HepG2 (cell line): ENCODE measurements at regions not wholly inside any gene's neighbourhood (a gene's known extent, or its start where the extent isn't known, plus 50 kb on each side); places are given as distances from the start of the nearest gene placed in this dataset.

Source experiments
- ATAC-seq: fragments of 200-7000 bp; cut with Tn5 transposase; 3 replicates; pipeline ENCODE4 v1.9.1; 2020; ENCODE audit warnings: mild to moderate bottlenecking, moderate library complexity
- BruUV-seq: library from RNA; stranded (reverse); fragments of 400-500 nt; replicated peaks from 2 replicates; lab custom pipeline; 2021; lab: Mats Ljungman, UMichigan
- CTCF ChIA-PET: fragments of 300-600 bp; formaldehyde crosslinking; extraction: SDS; loops from one replicate; lab custom pipeline; 2021; ENCODE audit warnings: low total read pairs, inconsistent platforms, low intra/inter-chr PET ratio; lab: Yijun Ruan, JAX
- POLR2A ChIA-PET: fragments of 350-600 bp; sonication (Branson Sonifier 250); formaldehyde crosslinking; loops from one replicate; lab custom pipeline; 2020; ENCODE audit warnings: antibody characterized with exemption, inconsistent platforms; lab: Yijun Ruan, JAX
- DNase-seq: peaks from one replicate; pipeline ENCODE4 v3.0.0-alpha.2; 2015; ENCODE audit warnings: low spot score
- FAIRE-seq: peaks from 3 replicates; lab custom pipeline; 2011; peaks lifted over from hg19 to GRCh38; lab: Jason Lieb, UNC
- H2AFZ ChIP-seq: one replicate; pipeline ENCODE4 v1.6.1; 2011; ENCODE audit warnings: low read length, inconsistent platforms
- H3K27ac ChIP-seq: fragments of 300-600 bp; 3 replicates; pipeline ENCODE4 v1.8.0; 2011; ENCODE audit warnings: mixed run types, mild to moderate bottlenecking, mixed read lengths, low read length, inconsistent platforms; ENCODE audit not compliant: insufficient read depth; ENCODE audit errors: extremely low read length
- H3K27me3 ChIP-seq, 2 experiments: fragments of 200-600 bp in 1 of 2; 2 replicates in 1 of 2; 3 replicates in 1 of 2; pipeline versions ENCODE4 v1.6.0 to v1.8.0; 2011; ENCODE audit warnings: low read length in 2 of 2, mild to moderate bottlenecking in 2 of 2, moderate library complexity in 2 of 2, inconsistent platforms in 1 of 2; ENCODE audit not compliant: insufficient read depth in 2 of 2, control insufficient read depth in 1 of 2
- H3K36me3 ChIP-seq, 2 experiments: fragments of 200-600 bp in 1 of 2; replicated peaks in 1 of 2; 2 replicates in 1 of 2; 3 replicates in 1 of 2; pipeline versions ENCODE4 v1.5.1 to v1.8.0; 2011; ENCODE audit warnings: low read length in 2 of 2, inconsistent platforms in 1 of 2; ENCODE audit not compliant: insufficient read depth in 2 of 2, control insufficient read depth in 1 of 2
- H3K4me1 ChIP-seq: 2 replicates; pipeline ENCODE4 v1.5.1; 2012; ENCODE audit warnings: low read length, inconsistent platforms; ENCODE audit not compliant: insufficient read depth
- H3K4me2 ChIP-seq: 2 replicates; pipeline ENCODE4 v1.6.0; 2011; ENCODE audit warnings: low read depth, low read length, inconsistent platforms
- H3K4me3 ChIP-seq, 3 experiments: fragments of 200-600 bp in 1 of 3; sonication (generic), shearing (Covaris generic) in 1 of 3; replicated peaks in 1 of 3; 2 replicates each; pipeline ENCODE4 v1.5.1; 2011 to 2016; ENCODE audit warnings: low read length in 3 of 3, inconsistent platforms in 2 of 3, low read depth in 2 of 3, mild to moderate bottlenecking in 2 of 3, control low read depth in 1 of 3, mixed read lengths in 1 of 3; ENCODE audit not compliant: insufficient read depth in 1 of 3
- H3K79me2 ChIP-seq: one replicate; pipeline ENCODE4 v1.6.1; 2011; ENCODE audit warnings: low read length, inconsistent platforms; ENCODE audit not compliant: insufficient read depth
- H3K9ac ChIP-seq: 2 replicates; pipeline ENCODE4 v1.6.0; 2011; ENCODE audit warnings: mild to moderate bottlenecking, low read depth, low read length, inconsistent platforms; ENCODE audit not compliant: insufficient read depth
- H3K9me3 ChIP-seq: 2 replicates; pipeline ENCODE4 v1.5.1; 2012; ENCODE audit warnings: mild to moderate bottlenecking, low read length
- H4K20me1 ChIP-seq: 2 replicates; pipeline ENCODE4 v1.6.0; 2011; ENCODE audit warnings: inconsistent platforms, mild to moderate bottlenecking, low read length, moderate library complexity; ENCODE audit not compliant: insufficient read depth
- ATRX ChIP-seq: sonication (generic); formaldehyde crosslinking; IDR thresholded peaks from 2 replicates; pipeline ENCODE4 v1.4.0; 2020; ENCODE audit warnings: missing genetic modification reagents, borderline replicate concordance
- MZF1 ChIP-seq: sonication (generic); formaldehyde crosslinking; IDR thresholded peaks from 2 replicates; pipeline ENCODE4 v1.8.1; 2023; ENCODE audit warnings: mild to moderate bottlenecking, missing genetic modification reagents, borderline replicate concordance
- ZNF670 ChIP-seq: sonication (generic); formaldehyde crosslinking; IDR thresholded peaks from 2 replicates; pipeline ENCODE4 v1.8.0; 2022; ENCODE audit warnings: mild to moderate bottlenecking, missing genetic modification reagents, borderline replicate concordance
- WGBS: methylation state at CpG from one replicate; pipeline ENCODE4 v1.1.6; 2017; ENCODE audit warnings: low lambda C conversion rate; 5-methylcytosine and 5-hydroxymethylcytosine counted together
- in situ Hi-C: cut with HindIII; loops from 2 replicates; pipeline ENCODE4 v1.10.0; 2017; ENCODE audit warnings: low pct_unique_long_range_greater_than_20kb; ENCODE audit not compliant: extremely low pct_ligation_motif_present
- intact Hi-C: fragments of 100-400 bp; cut with micrococcal nuclease; formaldehyde crosslinking; loops from one replicate; pipeline ENCODE4 v1.10.0; 2022; ENCODE audit not compliant: unreplicated experiment
- TF ChIP-seq, protein P1 (sequence below): sonication (generic); formaldehyde crosslinking; IDR thresholded peaks from 2 replicates; pipeline ENCODE4 v1.4.0; 2020; ENCODE audit warnings: mild to moderate bottlenecking, missing genetic modification reagents

DNA sequence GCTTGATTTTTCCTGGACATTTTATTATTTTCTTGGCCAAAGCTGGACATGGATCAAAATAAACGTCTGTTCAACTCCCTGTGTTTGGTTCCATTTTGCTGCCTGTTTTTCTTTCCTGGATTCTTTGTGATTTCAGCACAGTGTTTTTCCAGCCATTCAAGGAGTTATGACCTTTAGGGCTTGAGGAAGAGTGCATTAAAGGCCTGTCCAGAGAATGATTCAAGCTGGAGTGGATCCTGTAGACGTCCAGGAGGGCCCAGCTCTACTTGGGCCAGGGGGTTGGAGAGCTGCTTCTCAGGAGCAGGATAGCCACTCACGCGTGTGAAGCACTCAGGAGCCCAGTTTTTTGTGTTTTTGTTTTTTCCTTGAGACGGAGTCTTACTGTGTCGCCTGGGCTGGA lies 56.5 kb upstream of the IER3 start:
- FAIRE-seq = no peak
- H3K4me2 ChIP-seq = no peak overlapping the region
- no peak overlapping the region for H2AFZ ChIP-seq
- BruUV-seq = no TSS peak
- in situ Hi-C loops = no loop called here
- ATAC-seq = no peak
- no peak for TF ChIP-seq MZF1 (CRISPR knock-in tag)
- TF ChIP-seq, protein P1, sequence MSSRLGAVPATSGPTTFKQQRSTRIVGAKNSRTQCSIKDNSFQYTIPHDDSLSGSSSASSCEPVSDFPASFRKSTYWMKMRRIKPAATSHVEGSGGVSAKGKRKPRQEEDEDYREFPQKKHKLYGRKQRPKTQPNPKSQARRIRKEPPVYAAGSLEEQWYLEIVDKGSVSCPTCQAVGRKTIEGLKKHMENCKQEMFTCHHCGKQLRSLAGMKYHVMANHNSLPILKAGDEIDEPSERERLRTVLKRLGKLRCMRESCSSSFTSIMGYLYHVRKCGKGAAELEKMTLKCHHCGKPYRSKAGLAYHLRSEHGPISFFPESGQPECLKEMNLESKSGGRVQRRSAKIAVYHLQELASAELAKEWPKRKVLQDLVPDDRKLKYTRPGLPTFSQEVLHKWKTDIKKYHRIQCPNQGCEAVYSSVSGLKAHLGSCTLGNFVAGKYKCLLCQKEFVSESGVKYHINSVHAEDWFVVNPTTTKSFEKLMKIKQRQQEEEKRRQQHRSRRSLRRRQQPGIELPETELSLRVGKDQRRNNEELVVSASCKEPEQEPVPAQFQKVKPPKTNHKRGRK (CRISPR knock-in tag) = 0 out of 2 replicates have a peak, but pooled peaks have one; percentile 44
- TF ChIP-seq, all 625 proteins: peak for 1
- Histone ChIP-seq H3K9me3 (no peaks in the 10 kb centered on the region), H3K79me2 (no peaks in the 10 kb centered on the region), H3K9ac (no peak overlapping the region), H3K4me1 (peaks cover 71% of the 10 kb centered on the region), H4K20me1 (no peaks in the 10 kb centered on the region), H3K27ac (peak overlapping the region; percentile 10), H3K4me3 (no peak overlapping the region), H3K36me3 (no peaks in the 10 kb centered on the region), H3K27me3 (no peaks in the 10 kb centered on the region)
- WGBS = 72% methylated on average over 6 of the region's 6 CpGs
- ChIA-PET POLR2A (interaction anchor here (0.6 to 2.1 kb wide), 8 partner anchors 11 to 201 kb away, joined by 3 to 12 read pairs (median 6); partner anchors contain the start of gene IER3), CTCF (no interaction called here)
- no peak for DNase-seq
- intact Hi-C loops = no loop called here

DNA sequence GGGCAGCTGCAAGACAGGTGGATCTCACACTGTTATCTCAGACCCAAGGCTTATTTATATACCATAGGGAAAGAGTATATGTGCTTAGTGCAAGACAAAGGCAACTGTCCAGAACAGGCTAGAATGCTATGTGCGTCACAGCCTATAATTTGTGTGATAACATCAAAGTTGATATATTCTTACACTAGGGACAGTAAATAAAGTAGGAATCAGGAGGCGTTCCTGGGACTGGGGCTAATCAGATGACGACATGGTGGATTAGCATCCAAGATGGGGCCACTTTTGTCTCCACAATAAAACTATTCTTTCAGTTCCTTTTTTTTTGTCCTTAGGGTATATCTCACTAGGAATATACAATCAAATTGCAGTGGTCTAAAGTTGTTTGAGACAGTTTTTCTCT lies 54.9 kb upstream of the IER3 start:
- H4K20me1 ChIP-seq = no peaks in the 10 kb centered on the region
- ChIA-PET CTCF (no interaction called here), POLR2A (interaction anchor here (1.3 to 2.1 kb wide), 5 partner anchors 30 to 82 kb away, joined by 3 to 12 read pairs (median 6); partner anchors contain the start of gene IER3)
- ATAC-seq = no peak
- no peak overlapping the region for H2AFZ ChIP-seq
- no peak for DNase-seq
- TF ChIP-seq ZNF670 (CRISPR knock-in tag) = 0 out of 2 replicates have a peak, but pooled peaks have one; percentile 34
- TF ChIP-seq ATRX = no peak
- no peaks in the 10 kb centered on the region for H3K9me3 ChIP-seq
- H3K36me3 ChIP-seq = no peaks in the 10 kb centered on the region
- no peak overlapping the region for H3K4me3 ChIP-seq
- H3K4me2 ChIP-seq = no peak overlapping the region
- intact Hi-C loops (no loop called here), in situ Hi-C loops (no loop called here)
- FAIRE-seq = no peak
- no peaks in the 10 kb centered on the region for H3K27me3 ChIP-seq
- H3K4me1 ChIP-seq = peaks cover 78% of the 10 kb centered on the region
- H3K9ac ChIP-seq = no peak overlapping the region
- WGBS = 85% methylated on average over 3 of the region's 3 CpGs
- H3K27ac ChIP-seq = no peak overlapping the region
- BruUV-seq = no TSS peak
- H3K79me2 ChIP-seq = no peaks in the 10 kb centered on the region
